H1 (cell line): ENCODE measurements at regions not wholly inside any gene's neighbourhood (a gene's known extent, or its start where the extent isn't known, plus 50 kb on each side); places are given as distances from the start of the nearest gene placed in this dataset.

Experiments used
- CTCF ChIA-PET: fragments of 300-600 bp; sonication (Branson Sonifier 250); formaldehyde crosslinking; loops from one replicate; lab custom pipeline; 2021; ENCODE audit not compliant: partially characterized antibody; lab: Charles Lee
- POLR2A ChIA-PET: fragments of 300-600 bp; sonication (Branson Sonifier 250); formaldehyde crosslinking; loops from one replicate; lab custom pipeline; 2021; ENCODE audit warnings: inconsistent platforms; ENCODE audit not compliant: partially characterized antibody; lab: Charles Lee
- DNase-seq, 2 experiments: peaks; one replicate each; pipeline versions ENCODE4 v3.0.0 to v3.0.0-alpha.2; 2010 to 2022; ENCODE audit warnings: low spot score in 2 of 2, low read depth in 1 of 2, mixed read lengths in 1 of 2
- FAIRE-seq: peaks from 2 replicates; lab custom pipeline; 2011; peaks lifted over from hg19 to GRCh38; lab: Jason Lieb, UNC
- H2AFZ ChIP-seq: 2 replicates; pipeline ENCODE4 v1.8.1; 2012; ENCODE audit warnings: low read length, inconsistent platforms
- H2AK5ac ChIP-seq: 2 replicates; pipeline ENCODE4 v1.6.1; 2013; ENCODE audit warnings: low read depth, low read length
- H2BK120ac ChIP-seq: replicated peaks from 2 replicates; pipeline ENCODE3; 2013; ENCODE audit warnings: low read depth, low read length, inconsistent platforms
- H2BK12ac ChIP-seq: 2 replicates; pipeline ENCODE4 v1.6.1; 2013; ENCODE audit warnings: low read depth, low read length
- H2BK15ac ChIP-seq: 2 replicates; pipeline ENCODE4 v1.6.1; 2013; ENCODE audit warnings: low read length
- H2BK20ac ChIP-seq: 2 replicates; pipeline ENCODE4 v1.6.1; 2013; ENCODE audit warnings: low read length
- H2BK5ac ChIP-seq: 2 replicates; pipeline ENCODE4 v1.6.1; 2013; ENCODE audit warnings: low read depth, low read length
- H3K14ac ChIP-seq: 2 replicates; pipeline ENCODE4 v1.6.1; 2013; ENCODE audit warnings: inconsistent platforms; ENCODE audit not compliant: insufficient read length
- H3K18ac ChIP-seq: 2 replicates; pipeline ENCODE4 v1.6.1; 2013; ENCODE audit warnings: low read length; ENCODE audit errors: extremely low read depth
- H3K23ac ChIP-seq: 2 replicates; pipeline ENCODE4 v1.6.1; 2013; ENCODE audit warnings: inconsistent platforms; ENCODE audit not compliant: insufficient read length
- H3K23me2 ChIP-seq: 2 replicates; pipeline ENCODE4 v1.6.1; 2013; ENCODE audit warnings: low read depth, low read length
- H3K27ac ChIP-seq: 2 replicates; pipeline ENCODE4 v1.6.1; 2011; ENCODE audit warnings: low read depth, low read length, inconsistent platforms
- H3K27me3 ChIP-seq, 4 experiments: replicated peaks in 1 of 4; 1 replicate in 1 of 4; 2 replicates in 3 of 4; pipeline versions ENCODE4 v1.6.1 to v1.8.1; 2011 to 2013; ENCODE audit warnings: low read length in 3 of 4, mild to moderate bottlenecking in 3 of 4, inconsistent platforms in 2 of 4, mixed read lengths in 2 of 4, moderate library complexity in 1 of 4; ENCODE audit not compliant: control insufficient read depth in 3 of 4, insufficient read depth in 3 of 4; ENCODE audit errors: extremely low read depth in 1 of 4
- H3K36me3 ChIP-seq, 4 experiments: 2 replicates each; pipeline versions ENCODE4 v1.6.1 to v1.8.1; 2011 to 2013; ENCODE audit warnings: mild to moderate bottlenecking in 4 of 4, low read length in 3 of 4, moderate library complexity in 2 of 4, control low read depth in 1 of 4, inconsistent platforms in 1 of 4; ENCODE audit not compliant: insufficient read depth in 4 of 4, control insufficient read depth in 2 of 4
- H3K4ac ChIP-seq: replicated peaks from 2 replicates; pipeline ENCODE3; 2013; ENCODE audit warnings: low read length, low read depth, mixed read lengths, inconsistent platforms; ENCODE audit not compliant: insufficient read length
- H3K4me1 ChIP-seq, 4 experiments: replicated peaks in 1 of 4; 1 replicate in 1 of 4; 2 replicates in 3 of 4; pipeline versions ENCODE4 v1.6.1 to v1.8.1; 2011 to 2013; ENCODE audit warnings: low read length in 3 of 4, inconsistent platforms in 2 of 4, mixed read lengths in 1 of 4; ENCODE audit not compliant: insufficient read depth in 4 of 4, control insufficient read depth in 3 of 4
- H3K4me2 ChIP-seq, 2 experiments: 2 replicates each; pipeline versions ENCODE4 v1.6.1 to v1.8.1; 2011 to 2013; ENCODE audit warnings: low read depth in 2 of 2, low read length in 2 of 2, control low read depth in 1 of 2, inconsistent platforms in 1 of 2, mild to moderate bottlenecking in 1 of 2; ENCODE audit not compliant: insufficient read depth in 1 of 2
- H3K4me3 ChIP-seq, 4 experiments: fragments of 200-600, 300-600 bp in 1 of 4; sonication (generic), shearing (Covaris generic), sonication (Bioruptor Twin) in 1 of 4; 2 replicates each; pipeline versions ENCODE4 v1.5.1 to v1.8.1; 2011 to 2016; ENCODE audit warnings: low read length in 4 of 4, low read depth in 3 of 4, control low read depth in 2 of 4, inconsistent platforms in 2 of 4, mild to moderate bottlenecking in 2 of 4, mixed read lengths in 1 of 4, moderate library complexity in 1 of 4; ENCODE audit not compliant: insufficient read depth in 2 of 4; ENCODE audit errors: extremely low read depth in 1 of 4
- H3K56ac ChIP-seq: replicated peaks from 2 replicates; pipeline ENCODE3; 2013; ENCODE audit warnings: low read depth, mild to moderate bottlenecking, mixed read lengths, low read length, inconsistent platforms; ENCODE audit not compliant: insufficient read length
- H3K79me1 ChIP-seq: 2 replicates; pipeline ENCODE4 v1.6.1; 2013; ENCODE audit warnings: low read depth, low read length, control low read depth
- H3K79me2 ChIP-seq, 2 experiments: 2 replicates each; pipeline versions ENCODE4 v1.6.1 to v1.8.1; 2012 to 2013; ENCODE audit warnings: low read length in 2 of 2, mild to moderate bottlenecking in 2 of 2, inconsistent platforms in 1 of 2; ENCODE audit not compliant: insufficient read depth in 2 of 2, control insufficient read depth in 1 of 2
- H3K9ac ChIP-seq, 4 experiments: replicated peaks in 1 of 4; 1 replicate in 1 of 4; 2 replicates in 3 of 4; pipeline versions ENCODE4 v1.6.1 to v1.8.1; 2011 to 2013; ENCODE audit warnings: low read depth in 3 of 4, low read length in 3 of 4, control low read depth in 2 of 4, mild to moderate bottlenecking in 2 of 4, moderate library complexity in 2 of 4, inconsistent platforms in 1 of 4; ENCODE audit errors: extremely low read depth in 1 of 4
- H3K9me3 ChIP-seq, 2 experiments: 2 replicates each; pipeline versions ENCODE4 v1.6.1 to v1.8.1; 2012 to 2013; ENCODE audit warnings: mild to moderate bottlenecking in 2 of 2, moderate library complexity in 2 of 2, control low read depth in 1 of 2, inconsistent platforms in 1 of 2, low read depth in 1 of 2, low read length in 1 of 2, mixed read lengths in 1 of 2; ENCODE audit not compliant: insufficient read depth in 2 of 2
- H4K20me1 ChIP-seq, 2 experiments: replicated peaks in 1 of 2; 2 replicates each; pipeline versions ENCODE3 to v1.8.1; 2011 to 2013; ENCODE audit warnings: inconsistent platforms in 2 of 2, low read length in 2 of 2, mild to moderate bottlenecking in 1 of 2; ENCODE audit not compliant: insufficient read depth in 2 of 2, control insufficient read depth in 1 of 2
- H4K5ac ChIP-seq: 2 replicates; pipeline ENCODE4 v1.6.1; 2013; ENCODE audit warnings: low read length, low read depth, mixed read lengths, inconsistent platforms; ENCODE audit not compliant: insufficient read length
- H4K8ac ChIP-seq: 2 replicates; pipeline ENCODE4 v1.8.0; 2013; ENCODE audit warnings: mild to moderate bottlenecking, moderate library complexity, low read length, inconsistent platforms; ENCODE audit not compliant: insufficient read depth; ENCODE audit errors: extremely low read depth
- H4K91ac ChIP-seq: replicated peaks from 2 replicates; pipeline ENCODE3; 2013; ENCODE audit warnings: low read length, mixed read lengths, inconsistent platforms; ENCODE audit not compliant: insufficient read length
- ATF2 ChIP-seq: IDR thresholded peaks from 2 replicates; pipeline ENCODE4 v1.6.1; 2012; ENCODE audit warnings: low read length, inconsistent platforms
- BRCA1 ChIP-seq: IDR thresholded peaks from 2 replicates; pipeline ENCODE4 v1.6.1; 2012; ENCODE audit warnings: low read depth, low read length, improper control_type of control experiment
- CHD2 ChIP-seq: IDR thresholded peaks from 2 replicates; pipeline ENCODE4 v1.6.1; 2012; ENCODE audit warnings: low read length, improper control_type of control experiment
- EP300 ChIP-seq, 2 experiments: IDR thresholded peaks; 1 replicate in 1 of 2; 2 replicates in 1 of 2; pipeline ENCODE4 v1.6.1; 2011 to 2012; ENCODE audit warnings: low read depth in 2 of 2, low read length in 2 of 2, mild to moderate bottlenecking in 2 of 2, borderline replicate concordance in 1 of 2, inconsistent platforms in 1 of 2, moderate library complexity in 1 of 2
- GABPA ChIP-seq: IDR thresholded peaks from 2 replicates; pipeline ENCODE4 v1.6.1; 2011; ENCODE audit warnings: mild to moderate bottlenecking, low read length, moderate library complexity, borderline replicate concordance; ENCODE audit not compliant: insufficient read depth
- HDAC2 ChIP-seq, 2 experiments: fragments of 300-600 bp in 1 of 2; sonication (generic) in 1 of 2; IDR thresholded peaks; 2 replicates each; pipeline ENCODE4 v1.6.1; 2011 to 2012; ENCODE audit warnings: low read depth in 2 of 2, low read length in 2 of 2, mild to moderate bottlenecking in 2 of 2, moderate library complexity in 2 of 2, borderline replicate concordance in 1 of 2, inconsistent platforms in 1 of 2
- KDM4A ChIP-seq: IDR thresholded peaks from one replicate; pipeline ENCODE4 v1.7.1; 2012; ENCODE audit warnings: low read depth, mild to moderate bottlenecking, moderate library complexity, low read length, inconsistent platforms; ENCODE audit not compliant: severe bottlenecking
- RBBP5 ChIP-seq: IDR thresholded peaks from 2 replicates; pipeline ENCODE4 v1.7.1; 2012; ENCODE audit warnings: low read depth, mild to moderate bottlenecking, inconsistent platforms, low read length, moderate library complexity, borderline replicate concordance
- SIN3A ChIP-seq, 2 experiments: IDR thresholded peaks in 1 of 2; conservative IDR thresholded peaks in 1 of 2; 2 replicates each; pipeline ENCODE4 v1.6.1; 2011 to 2012; ENCODE audit warnings: low read length in 2 of 2, improper control_type of control experiment in 1 of 2, low read depth in 1 of 2, mild to moderate bottlenecking in 1 of 2
- SP1 ChIP-seq: IDR thresholded peaks from 2 replicates; pipeline ENCODE4 v1.6.1; 2011; ENCODE audit warnings: low read depth, low read length
- USF2 ChIP-seq: IDR thresholded peaks from 2 replicates; pipeline ENCODE4 v1.6.1; 2011; ENCODE audit warnings: low read length, improper control_type of control experiment
- whole genome bisulfite sequencing, 2 experiments: shearing (Covaris generic) in 1 of 2; methylation state at CpG; one replicate each; pipeline versions ENCODE4 v1.1.6 to v1.1.7; 2013 to 2015; ENCODE audit warnings: low lambda C conversion rate in 2 of 2, mixed read lengths in 2 of 2, inconsistent platforms in 1 of 2, low coverage in 1 of 2, missing lambda C conversion rate in 1 of 2; ENCODE audit not compliant: insufficient replicate concordance in 2 of 2, insufficient coverage in 1 of 2, insufficient read length in 1 of 2; ENCODE audit errors: extremely low coverage in 1 of 2, missing lambda C conversion rate in 1 of 2; 5-methylcytosine and 5-hydroxymethylcytosine counted together

- H3K18ac ChIP-seq: no peak overlapping the region
- H2BK15ac ChIP-seq: no peak overlapping the region
- 0 out of 2 replicates have a peak overlapping the region, but pooled peaks have one; percentile 42 for H2AFZ ChIP-seq
- H3K27ac ChIP-seq: no peak overlapping the region
- no peak overlapping the region for H3K23ac ChIP-seq
- no peak overlapping the region for H4K5ac ChIP-seq
- H4K91ac ChIP-seq: no peak overlapping the region
- no peak overlapping the region for H2BK120ac ChIP-seq
- H3K4ac ChIP-seq: no peak overlapping the region
- H3K9ac ChIP-seq: no peak overlapping the region
- H3K14ac ChIP-seq: no peak overlapping the region
- H3K4me2 ChIP-seq: no peak overlapping the region
- no peaks in the 10 kb centered on the region for H3K23me2 ChIP-seq
- no peak overlapping the region for H4K8ac ChIP-seq
- no peaks in the 10 kb centered on the region for H3K27me3 ChIP-seq
- H2AK5ac ChIP-seq: no peak overlapping the region
- no peaks in the 10 kb centered on the region for H4K20me1 ChIP-seq
- H2BK12ac ChIP-seq: no peak overlapping the region
- no peak overlapping the region for H2BK20ac ChIP-seq
- no peaks in the 10 kb centered on the region for H3K9me3 ChIP-seq
- H3K79me1 ChIP-seq: no peaks in the 10 kb centered on the region
- no peak for FAIRE-seq
- H2BK5ac ChIP-seq: no peak overlapping the region
- ChIA-PET CTCF (no interaction called here), POLR2A (no interaction called here)
- no peaks in the 10 kb centered on the region for H3K36me3 ChIP-seq
- no peak for DNase-seq
- H3K79me2 ChIP-seq: no peaks in the 10 kb centered on the region
- WGBS, 2 experiments: 88 to 91% methylated on average over 1 to 5 of the region's 5 CpGs
- peaks cover 0 to 13% (median 6%) of the 10 kb centered on the region in 4 experiments; a peak in 4 of 7 replicates for H3K4me1 ChIP-seq
- H3K4me3 ChIP-seq: no peak overlapping the region
- no peak overlapping the region for H3K56ac ChIP-seq
- TF ChIP-seq HDAC2 (IDR thresholded peaks at IDR 0.05; ENCODE audit: borderline replicate concordance in 1 of 2, low read depth in 2 of 2, low read length in 2 of 2): no peak
- TF ChIP-seq RBBP5: no peak
- TF ChIP-seq EP300 (IDR thresholded peaks at IDR 0.05; ENCODE audit: borderline replicate concordance in 1 of 2, low read depth in 2 of 2, low read length in 2 of 2): no peak
- no peak for TF ChIP-seq GABPA
- no peak for TF ChIP-seq SIN3A (conservative IDR thresholded peaks at IDR 0.05 in 1 of 2, IDR thresholded peaks at IDR 0.05 in 1 of 2; ENCODE audit: low read depth in 1 of 2, low read length in 2 of 2)
- no peak for TF ChIP-seq BRCA1
- TF ChIP-seq CHD2: no peak
- no peak for TF ChIP-seq ATF2
- no peak for TF ChIP-seq USF2
- TF ChIP-seq KDM4A: no peak
- TF ChIP-seq SP1: no peak
These were observed 98.3 kb upstream of the CHL1 start for GRCh38 chr3:98259-98654.
